Astrocyte (in vitro differentiated cells and primary cell): ENCODE measurements at regions not wholly inside any gene's neighbourhood (a gene's known extent, or its start where the extent isn't known, plus 50 kb on each side); places are given as distances from the start of the nearest gene placed in this dataset.

Experiments
- DNase-seq: peaks from one replicate; pipeline ENCODE4 v3.0.0-alpha.2; 2010; ENCODE audit warnings: low read depth
- FAIRE-seq: peaks from 2 replicates; lab custom pipeline; 2011; peaks lifted over from hg19 to GRCh38; lab: Jason Lieb, UNC
- H2AFZ ChIP-seq: 2 replicates; pipeline ENCODE4 v1.6.0; 2012; ENCODE audit warnings: low read depth, low read length, inconsistent platforms
- H3K27ac ChIP-seq: 2 replicates; pipeline ENCODE4 v1.5.1; 2011; ENCODE audit warnings: low read depth, low read length, inconsistent platforms
- H3K27me3 ChIP-seq: 2 replicates; pipeline ENCODE4 v1.6.0; 2011; ENCODE audit warnings: low read length, inconsistent platforms; ENCODE audit not compliant: insufficient read depth
- H3K36me3 ChIP-seq: 2 replicates; pipeline ENCODE4 v1.5.1; 2011; ENCODE audit warnings: low read length, inconsistent platforms; ENCODE audit not compliant: insufficient read depth
- H3K4me1 ChIP-seq: 2 replicates; pipeline ENCODE4 v1.5.1; 2011; ENCODE audit warnings: low read length, inconsistent platforms; ENCODE audit not compliant: insufficient read depth
- H3K4me2 ChIP-seq: 2 replicates; pipeline ENCODE4 v1.6.0; 2012; ENCODE audit warnings: low read length, inconsistent platforms
- H3K4me3 ChIP-seq: 2 replicates; pipeline ENCODE4 v1.5.1; 2011; ENCODE audit warnings: low read depth, mild to moderate bottlenecking, low read length, inconsistent platforms; ENCODE audit not compliant: insufficient read depth
- H3K79me2 ChIP-seq: 2 replicates; pipeline ENCODE4 v1.6.0; 2012; ENCODE audit warnings: mild to moderate bottlenecking, low read length, inconsistent platforms; ENCODE audit not compliant: insufficient read depth
- H3K9ac ChIP-seq: 2 replicates; pipeline ENCODE4 v1.6.0; 2012; ENCODE audit warnings: mild to moderate bottlenecking, low read length, inconsistent platforms
- H3K9me3 ChIP-seq: 2 replicates; pipeline ENCODE4 v1.5.1; 2012; ENCODE audit warnings: low read depth, mild to moderate bottlenecking, low read length, inconsistent platforms; ENCODE audit not compliant: insufficient read depth
- H4K20me1 ChIP-seq: 2 replicates; pipeline ENCODE4 v1.6.0; 2012; ENCODE audit warnings: low read length, inconsistent platforms; ENCODE audit not compliant: insufficient read depth
- H3K27ac Mint-ChIP-seq: one replicate; pipeline ENCODE4 v1.8.0; 2021; ENCODE audit warnings: mild to moderate bottlenecking, mixed read lengths; ENCODE audit not compliant: unreplicated experiment
- H3K27me3 Mint-ChIP-seq: one replicate; pipeline ENCODE4 v1.8.0; 2021; ENCODE audit warnings: low read depth, mixed read lengths; ENCODE audit not compliant: unreplicated experiment
- H3K36me3 Mint-ChIP-seq: one replicate; pipeline ENCODE4 v1.8.0; 2021; ENCODE audit warnings: low read depth, mixed read lengths; ENCODE audit not compliant: unreplicated experiment
- H3K4me1 Mint-ChIP-seq: one replicate; pipeline ENCODE4 v1.8.0; 2021; ENCODE audit warnings: low read depth, mixed read lengths; ENCODE audit not compliant: unreplicated experiment
- H3K4me3 Mint-ChIP-seq: one replicate; pipeline ENCODE4 v1.8.0; 2021; ENCODE audit warnings: mild to moderate bottlenecking, moderate library complexity, mixed read lengths; ENCODE audit not compliant: unreplicated experiment
- H3K9me3 Mint-ChIP-seq: one replicate; pipeline ENCODE4 v1.8.0; 2021; ENCODE audit warnings: mild to moderate bottlenecking, mixed read lengths; ENCODE audit not compliant: unreplicated experiment
- CTCF ChIP-seq: IDR thresholded peaks from 2 replicates; pipeline ENCODE4 v1.5.1; 2011; ENCODE audit warnings: low read depth, mild to moderate bottlenecking, inconsistent platforms, low read length, moderate library complexity; ENCODE audit not compliant: insufficient read depth
- EZH2 ChIP-seq: IDR thresholded peaks from 2 replicates; pipeline ENCODE4 v1.6.1; 2012; ENCODE audit warnings: mild to moderate bottlenecking, low read length, inconsistent platforms; ENCODE audit not compliant: insufficient read depth

GRCh38 chr6:76403064-76403463 is 330.6 kb upstream of the IMPG1 start:
- Histone ChIP-seq H3K9ac (no peak overlapping the region), H3K4me1 (no peaks in the 10 kb centered on the region), H3K27me3 (no peaks in the 10 kb centered on the region), H2AFZ (no peak overlapping the region), H3K27ac (no peak overlapping the region), H4K20me1 (no peaks in the 10 kb centered on the region), H3K4me3 (no peak overlapping the region), H3K4me2 (no peak overlapping the region), H3K36me3 (no peaks in the 10 kb centered on the region), H3K79me2 (no peaks in the 10 kb centered on the region), H3K9me3 (no peaks in the 10 kb centered on the region)
- FAIRE-seq (no peak), DNase-seq (no peak)
- H3K4me3 Mint-ChIP-seq, result no peak overlapping the region
- no peak overlapping the region for H3K27ac Mint-ChIP-seq
- H3K9me3 Mint-ChIP-seq, result no peaks in the 10 kb centered on the region
- H3K4me1 Mint-ChIP-seq, result no peaks in the 10 kb centered on the region
- no peaks in the 10 kb centered on the region for H3K36me3 Mint-ChIP-seq
- H3K27me3 Mint-ChIP-seq, result no peaks in the 10 kb centered on the region
- no peak for TF ChIP-seq EZH2
- TF ChIP-seq CTCF, result no peak

GRCh38 chr6:76397966-76398365 is 325.5 kb upstream of the IMPG1 start:
- Mint-ChIP-seq H3K9me3 (peaks cover 2% of the 10 kb centered on the region), H3K27ac (no peak overlapping the region), H3K27me3 (no peaks in the 10 kb centered on the region), H3K4me1 (no peaks in the 10 kb centered on the region), H3K36me3 (no peaks in the 10 kb centered on the region), H3K4me3 (no peak overlapping the region)
- Histone ChIP-seq H3K27ac (no peak overlapping the region), H3K4me2 (no peak overlapping the region), H3K79me2 (no peaks in the 10 kb centered on the region), H3K4me1 (no peaks in the 10 kb centered on the region), H3K4me3 (no peak overlapping the region), H3K9ac (no peak overlapping the region), H4K20me1 (no peaks in the 10 kb centered on the region), H3K36me3 (no peaks in the 10 kb centered on the region), H2AFZ (no peak overlapping the region), H3K9me3 (no peaks in the 10 kb centered on the region), H3K27me3 (no peaks in the 10 kb centered on the region)
- FAIRE-seq, result no peak
- TF ChIP-seq CTCF (no peak), EZH2 (no peak)
- DNase-seq, result no peak

GRCh38 chr6:76382201-76382600 is 309.7 kb upstream of the IMPG1 start:
- H3K27ac Mint-ChIP-seq, result no peak overlapping the region
- H3K27me3 ChIP-seq, result no peaks in the 10 kb centered on the region
- no peak overlapping the region for H3K4me3 Mint-ChIP-seq
- H3K36me3 ChIP-seq, result no peaks in the 10 kb centered on the region
- peaks cover 4% of the 10 kb centered on the region for H3K9me3 Mint-ChIP-seq
- H4K20me1 ChIP-seq, result no peaks in the 10 kb centered on the region
- H3K9ac ChIP-seq, result no peak overlapping the region
- H3K4me3 ChIP-seq, result no peak overlapping the region
- no peaks in the 10 kb centered on the region for H3K4me1 ChIP-seq
- TF ChIP-seq CTCF (no peak), EZH2 (no peak)
- FAIRE-seq, result no peak
- DNase-seq, result no peak
- no peaks in the 10 kb centered on the region for H3K27me3 Mint-ChIP-seq
- H3K4me2 ChIP-seq, result no peak overlapping the region
- H3K4me1 Mint-ChIP-seq, result no peaks in the 10 kb centered on the region
- H3K36me3 Mint-ChIP-seq, result no peaks in the 10 kb centered on the region
- no peak overlapping the region for H2AFZ ChIP-seq
- H3K9me3 ChIP-seq, result peaks cover 7% of the 10 kb centered on the region
- H3K27ac ChIP-seq, result no peak overlapping the region
- no peaks in the 10 kb centered on the region for H3K79me2 ChIP-seq
